ENCODE measurements at regions not wholly inside any gene's neighbourhood (a gene's known extent, or its start where the extent isn't known, plus 50 kb on each side); places are given as distances from the start of the nearest gene placed in this dataset.

DNA sequence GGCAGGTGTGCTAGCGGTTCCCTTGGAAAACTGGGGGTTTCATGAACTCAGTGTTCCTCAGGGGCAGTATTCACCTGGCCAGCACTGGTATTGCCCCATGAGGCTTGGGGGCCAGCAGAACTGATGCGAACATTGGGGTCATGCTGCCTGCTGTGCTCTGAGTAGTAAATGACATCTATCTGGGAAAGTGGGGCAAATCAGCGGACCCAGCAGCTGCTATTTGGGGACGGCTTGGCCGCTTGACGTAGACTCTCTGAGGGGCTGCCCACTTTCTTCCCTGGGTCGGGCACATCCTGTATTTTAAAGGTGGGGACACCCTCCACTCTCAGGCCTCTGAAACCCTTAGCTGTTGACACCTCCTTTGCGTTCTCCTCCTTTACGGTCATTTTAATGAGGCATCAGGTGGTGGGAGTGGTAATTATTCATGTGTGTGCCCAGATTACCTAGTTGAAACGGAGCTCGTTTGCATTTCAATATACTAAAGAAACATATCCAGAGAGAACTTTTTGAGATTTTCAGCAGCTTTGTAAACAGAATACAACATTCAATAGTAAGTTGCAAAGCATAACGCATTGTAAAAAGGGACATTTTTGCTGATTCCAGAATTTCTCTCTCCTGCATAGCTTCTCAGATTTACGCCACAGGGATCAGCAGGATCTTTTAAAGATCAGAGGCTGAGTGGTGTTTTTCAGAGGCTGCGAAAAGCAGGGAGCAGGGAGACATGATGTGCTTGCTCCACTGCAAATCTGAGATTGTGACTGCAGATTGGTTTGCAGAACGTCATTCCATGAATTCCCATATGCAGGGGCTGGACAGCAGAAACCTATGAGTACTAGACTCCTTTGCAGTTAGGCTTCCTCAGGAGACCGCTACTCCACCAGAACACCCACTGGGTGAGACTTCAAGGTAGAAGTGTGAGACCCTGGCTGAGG is 56.8 kb upstream of the ZFR start:
- TF ChIP-seq, protein P1, sequence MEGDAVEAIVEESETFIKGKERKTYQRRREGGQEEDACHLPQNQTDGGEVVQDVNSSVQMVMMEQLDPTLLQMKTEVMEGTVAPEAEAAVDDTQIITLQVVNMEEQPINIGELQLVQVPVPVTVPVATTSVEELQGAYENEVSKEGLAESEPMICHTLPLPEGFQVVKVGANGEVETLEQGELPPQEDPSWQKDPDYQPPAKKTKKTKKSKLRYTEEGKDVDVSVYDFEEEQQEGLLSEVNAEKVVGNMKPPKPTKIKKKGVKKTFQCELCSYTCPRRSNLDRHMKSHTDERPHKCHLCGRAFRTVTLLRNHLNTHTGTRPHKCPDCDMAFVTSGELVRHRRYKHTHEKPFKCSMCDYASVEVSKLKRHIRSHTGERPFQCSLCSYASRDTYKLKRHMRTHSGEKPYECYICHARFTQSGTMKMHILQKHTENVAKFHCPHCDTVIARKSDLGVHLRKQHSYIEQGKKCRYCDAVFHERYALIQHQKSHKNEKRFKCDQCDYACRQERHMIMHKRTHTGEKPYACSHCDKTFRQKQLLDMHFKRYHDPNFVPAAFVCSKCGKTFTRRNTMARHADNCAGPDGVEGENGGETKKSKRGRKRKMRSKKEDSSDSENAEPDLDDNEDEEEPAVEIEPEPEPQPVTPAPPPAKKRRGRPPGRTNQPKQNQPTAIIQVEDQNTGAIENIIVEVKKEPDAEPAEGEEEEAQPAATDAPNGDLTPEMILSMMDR (IDR thresholded peaks at IDR 0.05; ENCODE audit: insufficient read depth, low read length, severe bottlenecking), result no peak
- DNase-seq (ENCODE audit: low read depth) (no peak), FAIRE-seq (no peak)
- Histone ChIP-seq H3K4me3 (ENCODE audit: low read depth, low read length) (no peak overlapping the region), H3K36me3 (ENCODE audit: control insufficient read depth, insufficient read depth, low read length) (no peaks in the 10 kb centered on the region), H3K27me3 (ENCODE audit: control insufficient read depth, insufficient read depth, low read length) (peaks cover 2% of the 10 kb centered on the region)

GRCh38 chr5:32500181-32500580 is 55.6 kb upstream of the ZFR start:
- FAIRE-seq (no peak), DNase-seq (ENCODE audit: low read depth) (no peak)
- H3K27me3 ChIP-seq (ENCODE audit: control insufficient read depth, insufficient read depth, low read length), result peaks cover 2% of the 10 kb centered on the region
- no peaks in the 10 kb centered on the region for H3K36me3 ChIP-seq (ENCODE audit: control insufficient read depth, insufficient read depth, low read length)
- no peak overlapping the region for H3K4me3 ChIP-seq (ENCODE audit: low read depth, low read length)
- TF ChIP-seq, protein P1 (IDR thresholded peaks at IDR 0.05; ENCODE audit: insufficient read depth, low read length, severe bottlenecking), result no peak

DNA sequence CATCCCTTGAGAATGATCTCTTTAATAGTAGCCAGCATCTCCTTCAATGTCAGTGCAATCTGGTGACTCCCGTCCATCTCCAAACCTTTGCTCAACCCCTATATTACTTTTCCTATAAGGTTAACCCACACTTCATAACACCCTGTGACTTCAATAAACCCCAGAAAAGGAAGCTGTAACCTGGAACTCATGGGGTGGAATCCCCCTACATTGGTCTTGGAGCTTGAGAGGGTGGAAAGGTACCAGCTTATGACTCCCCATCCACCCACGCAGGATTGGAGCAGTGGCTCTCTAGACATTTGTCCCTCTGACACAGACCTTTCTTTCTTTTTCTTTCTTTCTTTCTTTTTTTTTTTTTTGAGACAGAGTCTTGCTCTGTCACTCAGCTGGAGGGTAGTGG is 54.7 kb upstream of the ZFR start:
- Histone ChIP-seq H3K36me3 (ENCODE audit: control insufficient read depth, insufficient read depth, low read length) (no peaks in the 10 kb centered on the region), H3K27me3 (ENCODE audit: control insufficient read depth, insufficient read depth, low read length) (peaks cover 2% of the 10 kb centered on the region), H3K4me3 (ENCODE audit: low read depth, low read length) (no peak overlapping the region)
- DNase-seq (ENCODE audit: low read depth), result no peak
- no peak for FAIRE-seq
- TF ChIP-seq, protein P1 (IDR thresholded peaks at IDR 0.05; ENCODE audit: insufficient read depth, low read length, severe bottlenecking), result no peak

GRCh38 chr5:32498484-32498883 is 53.9 kb upstream of the ZFR start:
- H3K36me3 ChIP-seq (ENCODE audit: control insufficient read depth, insufficient read depth, low read length), result no peaks in the 10 kb centered on the region
- FAIRE-seq, result no peak
- TF ChIP-seq, protein P1 (IDR thresholded peaks at IDR 0.05; ENCODE audit: insufficient read depth, low read length, severe bottlenecking), result no peak
- peaks cover 2% of the 10 kb centered on the region for H3K27me3 ChIP-seq (ENCODE audit: control insufficient read depth, insufficient read depth, low read length)
- no peak overlapping the region for H3K4me3 ChIP-seq (ENCODE audit: low read depth, low read length)
- no peak for DNase-seq (ENCODE audit: low read depth)

GRCh38 chr5:32496104-32496503 is 51.6 kb upstream of the ZFR start:
- DNase-seq (ENCODE audit: low read depth), result no peak
- Histone ChIP-seq H3K4me3 (ENCODE audit: low read depth, low read length) (no peak overlapping the region), H3K27me3 (ENCODE audit: control insufficient read depth, insufficient read depth, low read length) (peaks cover under 1% of the 10 kb centered on the region), H3K36me3 (ENCODE audit: control insufficient read depth, insufficient read depth, low read length) (no peaks in the 10 kb centered on the region)
- FAIRE-seq, result no peak
- TF ChIP-seq, protein P1 (IDR thresholded peaks at IDR 0.05; ENCODE audit: insufficient read depth, low read length, severe bottlenecking), result no peak

All from bronchial epithelial cell (primary cell).